Pulmonary artery endothelial cell (primary cell): ENCODE measurements at regions not wholly inside any gene's neighbourhood (a gene's known extent, or its start where the extent isn't known, plus 50 kb on each side); places are given as distances from the start of the nearest gene placed in this dataset.

Source experiments
- DNase-seq: peaks from one replicate; pipeline ENCODE4 v3.0.0-alpha.2; 2011; ENCODE audit warnings: low read depth, low spot score

DNA sequence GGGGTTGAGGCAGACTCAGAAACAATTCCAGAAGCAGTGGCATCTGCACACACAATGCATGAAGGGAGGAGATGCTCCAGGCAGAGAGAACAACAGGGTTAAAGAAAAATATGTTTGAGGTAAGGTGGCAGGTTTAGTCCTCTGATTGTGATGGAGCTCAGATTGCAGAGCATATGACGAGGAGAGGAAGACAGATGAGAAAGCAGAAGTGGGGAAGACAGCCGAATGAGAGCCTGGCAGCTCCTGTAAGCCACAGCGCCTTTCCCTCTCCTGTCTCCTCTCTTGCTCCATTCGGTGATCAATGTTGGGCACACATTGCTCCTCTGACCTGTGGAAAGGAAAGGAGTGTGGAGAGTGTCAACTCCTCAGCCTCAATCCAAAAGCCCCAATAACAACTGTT, 372.2 kb downstream of the GXYLT1 start:
- DNase-seq, result no peak

DNA sequence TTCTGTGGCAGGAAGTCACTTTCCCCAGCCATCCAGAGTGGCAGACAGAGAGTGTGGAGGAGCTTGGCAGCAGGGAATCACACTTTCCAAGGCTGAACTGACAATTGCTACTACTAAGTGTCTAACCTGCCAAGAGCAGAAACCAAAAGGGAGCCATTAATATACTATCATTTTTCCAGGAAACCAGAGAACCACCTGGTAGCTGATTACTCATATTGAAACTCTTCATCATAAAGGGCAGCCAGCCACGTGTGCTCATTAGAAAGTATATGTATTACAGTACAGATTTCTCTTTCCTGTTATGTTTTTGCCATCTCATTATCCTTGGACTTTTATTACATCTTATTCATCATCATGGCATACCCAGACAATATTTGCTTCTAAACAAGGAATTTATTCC, 374.9 kb downstream of the GXYLT1 start:
- DNase-seq, result no peak

DNA sequence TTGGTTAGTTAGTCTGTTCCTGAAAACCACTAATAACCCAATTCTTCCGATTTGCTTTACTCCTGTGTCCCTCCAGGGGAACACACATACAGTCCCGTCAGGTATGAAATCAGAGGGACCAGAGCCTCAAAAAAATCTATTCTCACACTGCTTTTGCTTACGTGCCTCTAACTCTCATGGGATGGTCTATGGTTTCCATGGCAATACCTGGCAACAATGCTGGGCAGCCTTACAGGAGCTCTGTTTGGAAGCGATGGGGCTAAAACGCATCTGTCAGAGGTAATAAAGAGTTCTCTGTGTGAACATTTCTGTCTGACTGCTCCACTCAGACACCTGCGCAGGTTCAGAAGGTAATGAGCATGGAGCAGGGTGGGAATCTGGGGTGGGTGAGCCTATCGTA, 376.2 kb downstream of the GXYLT1 start:
- DNase-seq, result no peak

DNA sequence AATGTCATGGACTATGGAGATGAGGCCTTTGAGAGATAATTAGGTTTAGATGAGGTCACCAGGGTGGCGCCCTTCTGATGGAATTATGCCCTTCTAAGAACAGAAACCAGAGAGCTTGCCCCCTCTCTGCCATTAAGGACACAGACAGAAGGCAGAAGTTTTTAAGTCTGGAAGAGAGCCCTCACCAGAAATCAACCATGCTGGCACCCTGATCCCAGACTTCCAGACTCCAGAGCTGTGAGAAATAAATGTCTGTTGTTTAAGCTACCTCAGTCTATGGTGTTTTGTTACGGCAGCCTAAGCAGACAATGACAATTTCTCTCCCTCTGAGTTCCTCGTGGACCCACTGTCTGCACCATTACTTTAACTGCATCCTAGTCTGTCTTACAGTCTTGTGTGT, 382.0 kb downstream of the GXYLT1 start:
- DNase-seq, result no peak

DNA sequence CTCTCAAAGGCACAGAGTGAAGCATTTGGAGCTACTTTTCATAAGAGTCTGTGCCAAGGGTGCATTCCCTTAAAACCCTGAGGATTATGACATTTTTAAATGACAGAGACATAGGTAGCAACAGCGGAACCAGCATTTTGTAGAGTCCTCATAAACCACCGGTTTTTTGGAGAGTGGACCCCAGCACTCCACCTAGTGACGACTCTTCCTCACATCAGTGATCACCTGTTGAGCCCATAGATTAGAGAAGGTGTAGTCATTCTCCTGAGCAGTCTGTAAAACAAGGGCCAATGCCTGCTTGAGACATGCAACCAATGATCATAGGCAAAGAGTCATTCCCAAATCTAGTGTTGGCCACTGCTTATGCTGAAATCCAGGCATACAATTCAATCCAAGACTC, 399.1 kb downstream of the GXYLT1 start:
- DNase-seq, result no peak

DNA sequence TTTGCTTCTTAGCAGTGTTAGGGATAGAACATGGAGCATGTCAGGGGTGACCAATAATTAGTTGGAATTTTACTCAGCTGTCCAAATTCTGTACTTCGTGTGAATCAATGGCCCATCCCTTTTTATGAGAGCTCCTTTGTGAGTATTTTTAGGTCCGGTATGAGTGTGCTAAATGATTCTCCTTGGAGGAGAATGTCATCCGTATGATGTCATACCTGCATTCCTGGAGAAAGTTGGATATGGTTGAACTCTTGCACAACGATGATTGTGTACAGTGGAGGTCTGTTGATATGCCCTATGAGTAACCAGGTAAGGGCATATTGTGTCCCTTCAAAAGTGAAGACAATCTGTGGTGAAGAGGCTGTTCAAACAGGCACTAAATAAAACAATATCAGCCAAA, 400.8 kb downstream of the GXYLT1 start:
- no peak for DNase-seq

DNA sequence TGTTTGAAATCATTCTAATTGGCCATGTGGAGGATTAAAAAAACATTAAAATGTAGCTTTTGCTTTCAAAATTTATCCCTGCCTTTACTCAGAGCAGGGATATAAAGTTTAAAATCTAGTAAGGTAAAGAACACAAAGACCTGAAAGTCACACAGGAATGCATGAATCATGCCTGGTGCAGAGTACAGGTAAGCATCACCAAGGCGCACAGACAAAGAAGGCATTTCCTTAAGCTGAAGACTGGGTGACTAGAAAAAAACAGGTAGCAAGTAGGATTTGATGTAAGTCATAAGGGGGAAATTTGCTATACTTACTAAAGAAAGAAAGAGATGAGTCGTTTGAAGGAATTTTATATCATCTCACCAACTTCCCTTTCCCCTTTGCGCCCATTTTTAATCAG, 405.6 kb downstream of the GXYLT1 start:
- DNase-seq, result no peak

DNA sequence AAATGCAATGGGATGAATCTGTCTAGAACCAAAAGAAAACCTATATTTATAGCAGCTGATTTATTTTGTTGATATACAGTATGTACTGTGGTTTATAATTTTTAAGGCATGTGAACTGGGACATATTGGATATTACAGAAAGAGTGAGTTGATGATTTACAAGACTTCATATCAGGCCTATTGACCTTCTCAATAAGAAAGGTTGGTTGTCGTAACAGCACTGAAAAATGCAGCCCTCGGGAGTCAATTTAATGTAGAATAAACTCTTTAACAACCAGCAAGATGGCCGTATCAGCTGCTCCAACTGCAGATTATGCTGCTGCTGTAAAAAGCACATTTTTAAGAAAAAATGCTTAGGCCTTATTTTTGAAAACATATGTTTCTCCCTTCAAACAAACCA, 407.3 kb downstream of the GXYLT1 start:
- no peak for DNase-seq

DNA sequence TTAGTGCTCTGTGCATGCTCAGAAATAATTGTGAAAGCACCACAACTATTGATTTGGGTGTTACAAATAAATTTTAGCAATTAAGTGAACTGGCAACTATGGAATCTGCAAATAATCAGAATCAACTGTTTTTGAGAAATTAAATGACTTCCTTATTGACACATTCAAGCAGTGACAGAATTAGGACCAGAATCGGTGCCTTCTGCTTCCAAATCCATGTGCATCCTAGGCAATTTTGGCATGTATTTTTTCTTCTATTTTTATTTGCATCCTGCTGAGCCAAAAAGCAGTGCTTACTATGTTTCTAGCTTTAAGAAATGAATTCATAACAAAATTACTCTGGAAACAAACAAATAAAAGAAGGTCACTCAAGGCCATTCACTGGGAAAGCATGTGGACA, 408.2 kb downstream of the GXYLT1 start:
- DNase-seq, result no peak

DNA sequence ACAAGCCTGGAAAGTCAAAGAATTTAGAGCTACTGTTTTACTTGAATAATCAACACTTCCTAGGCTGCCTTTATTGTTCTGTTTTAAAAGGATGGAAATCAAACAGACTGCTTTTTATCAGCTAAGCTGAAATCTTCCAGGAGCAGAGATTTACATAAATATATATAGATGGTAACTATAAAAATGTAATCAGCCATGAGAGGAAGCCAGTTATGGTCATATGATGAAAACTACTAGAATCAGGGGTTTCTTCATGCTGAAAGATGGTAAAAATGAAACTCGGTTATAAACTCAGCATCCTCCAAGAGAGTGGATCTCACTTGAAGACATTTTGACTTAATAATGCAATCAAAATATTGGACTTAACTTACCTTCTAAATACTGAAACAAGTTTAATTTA, 413.0 kb downstream of the GXYLT1 start:
- no peak for DNase-seq

DNA sequence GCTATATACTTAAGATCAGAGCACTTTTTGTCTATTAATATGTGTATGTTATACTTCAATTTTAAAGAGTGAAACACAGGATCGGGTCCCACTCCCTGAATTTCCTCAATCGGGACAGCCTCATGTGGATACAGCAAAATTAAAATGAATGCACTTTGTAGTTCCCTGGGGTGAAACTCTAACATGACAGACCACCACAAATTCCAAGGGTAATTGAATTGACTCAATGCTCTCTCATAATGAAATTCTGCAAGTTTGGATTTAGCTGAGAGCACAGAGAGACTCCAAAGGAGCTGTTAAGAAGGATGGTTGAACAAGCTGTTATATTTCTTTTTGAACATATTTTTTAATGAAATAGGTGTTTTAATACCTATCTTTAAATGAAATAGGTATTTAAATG, 413.6 kb downstream of the GXYLT1 start:
- DNase-seq, result no peak

DNA sequence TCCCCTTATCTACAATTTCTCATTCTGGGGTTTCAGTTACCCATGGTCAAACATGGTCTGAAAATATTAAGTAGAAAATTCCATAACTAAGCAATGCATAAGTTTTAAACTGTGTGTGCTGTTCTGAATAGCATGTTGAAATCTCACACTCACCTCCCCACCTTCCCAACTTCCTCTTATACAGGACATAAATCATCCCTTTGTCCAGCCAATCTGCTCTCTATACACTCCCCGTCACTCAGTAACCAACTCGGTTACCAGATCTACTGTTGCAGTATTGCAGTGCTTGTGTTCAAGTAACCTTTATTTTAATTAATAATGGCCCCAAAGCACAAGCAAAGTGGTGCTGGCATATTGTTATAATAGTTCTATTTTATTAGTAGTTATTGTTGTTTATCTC, 420.5 kb downstream of the GXYLT1 start:
- no peak for DNase-seq

DNA sequence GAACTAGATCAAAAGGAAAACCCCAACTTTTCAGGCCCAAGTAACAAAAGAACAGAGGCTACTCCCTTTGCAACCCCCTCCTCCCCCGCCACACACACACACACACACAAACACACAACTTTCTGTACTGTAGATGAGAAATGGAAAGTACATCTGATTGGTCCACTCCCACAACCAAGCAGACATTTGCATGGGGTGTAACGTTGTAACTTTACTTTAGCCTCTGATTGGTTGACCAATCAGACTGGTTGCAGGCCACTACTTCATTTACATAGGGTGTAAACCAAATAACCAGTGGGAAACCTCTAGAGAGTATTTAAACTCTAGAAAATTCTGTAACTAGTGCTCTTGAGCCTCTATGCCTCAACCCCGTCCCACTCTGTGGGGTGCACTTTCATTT, 425.5 kb downstream of the GXYLT1 start:
- DNase-seq, result no peak

DNA sequence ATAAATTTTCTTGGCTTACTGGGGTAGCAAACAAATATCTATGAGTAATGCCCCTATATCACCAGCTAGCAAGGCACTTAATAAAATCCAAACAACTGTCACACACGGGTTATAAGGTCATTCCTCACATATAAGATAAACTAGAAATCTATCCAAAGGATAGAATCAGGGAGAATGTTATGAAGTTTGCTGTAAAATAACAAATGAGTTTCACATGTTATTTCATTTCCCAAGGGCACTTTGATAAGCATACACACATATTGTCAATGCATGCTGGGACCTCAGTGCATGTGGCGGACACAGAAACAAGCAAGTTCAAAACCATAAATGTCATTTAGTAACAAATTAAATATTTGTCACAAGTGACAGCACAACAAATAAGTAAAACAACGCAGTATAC, 429.4 kb downstream of the GXYLT1 start:
- no peak for DNase-seq

DNA sequence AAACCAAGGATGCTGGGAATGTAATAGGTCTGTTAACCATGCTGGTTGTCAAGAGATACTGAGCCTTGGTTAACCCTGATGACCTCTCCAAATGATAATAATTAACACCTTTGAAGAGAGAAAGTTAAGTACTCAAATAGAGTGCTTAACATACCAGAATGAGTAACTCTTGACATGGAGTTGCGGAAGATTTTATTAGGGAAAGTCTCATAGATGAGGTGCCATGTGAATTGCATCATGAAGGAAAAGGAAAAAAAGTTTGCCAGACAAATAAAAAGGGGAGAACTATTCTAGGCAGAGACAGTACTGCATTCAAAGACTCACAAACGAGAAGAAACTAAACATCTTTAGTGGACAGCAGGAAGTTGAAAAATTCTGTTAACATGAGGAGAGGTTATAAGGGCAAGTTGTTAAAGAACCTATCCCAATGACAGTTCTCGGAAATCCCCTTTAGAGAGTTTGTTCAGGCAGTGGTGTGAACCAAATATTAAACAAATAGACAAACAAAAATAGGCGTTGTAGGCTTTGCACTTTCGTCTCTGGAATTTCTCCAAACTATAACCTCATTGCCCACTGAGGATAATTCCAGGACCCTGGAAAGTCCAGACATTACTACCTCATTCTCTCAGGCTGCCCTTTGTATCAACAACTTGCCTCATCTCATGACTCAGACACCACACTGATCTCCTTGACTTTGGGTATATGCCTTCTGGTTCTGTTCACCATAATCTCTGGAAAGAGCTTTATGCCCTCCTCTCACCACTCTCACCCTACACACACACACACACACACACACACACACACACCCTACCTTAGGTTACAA, 435.0 kb downstream of the GXYLT1 start:
- no peak for DNase-seq

DNA sequence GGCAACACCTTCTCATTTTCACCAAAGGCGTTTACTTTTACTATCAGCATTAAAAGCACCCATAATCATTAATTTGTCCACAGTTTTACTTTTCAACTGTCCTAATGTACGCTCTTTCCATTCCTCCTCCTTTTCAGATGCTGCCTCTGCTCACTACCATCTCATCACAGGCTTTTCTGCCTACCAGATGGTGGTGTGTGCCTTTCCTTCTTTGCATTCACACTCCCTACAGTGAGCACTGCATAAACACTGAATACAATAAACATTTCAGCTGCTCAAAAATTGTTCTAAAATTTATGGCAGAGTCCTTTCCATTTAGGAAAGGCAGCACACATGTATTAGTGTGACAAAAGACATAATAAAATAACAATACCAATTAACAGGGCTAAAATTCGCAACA, 435.7 kb downstream of the GXYLT1 start:
- no peak for DNase-seq

DNA sequence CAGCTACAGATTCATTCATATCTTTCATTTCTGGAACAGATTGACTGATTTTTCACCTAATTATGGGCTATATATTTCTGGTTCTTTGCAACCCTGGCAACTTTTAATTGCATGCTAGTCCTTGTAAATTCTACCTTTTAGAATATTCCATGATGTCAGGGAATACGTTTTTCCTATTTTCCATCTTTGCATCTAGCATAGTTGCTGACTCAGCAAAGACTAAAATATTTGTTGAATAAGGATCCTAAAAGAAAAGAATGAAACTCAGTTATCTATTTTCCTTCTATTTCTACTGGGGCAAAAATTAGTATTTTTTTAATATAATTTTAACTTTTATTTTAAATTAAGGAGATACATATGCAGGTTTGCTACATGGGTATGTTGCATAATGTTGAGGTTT, 438.3 kb downstream of the GXYLT1 start:
- DNase-seq, result no peak

DNA sequence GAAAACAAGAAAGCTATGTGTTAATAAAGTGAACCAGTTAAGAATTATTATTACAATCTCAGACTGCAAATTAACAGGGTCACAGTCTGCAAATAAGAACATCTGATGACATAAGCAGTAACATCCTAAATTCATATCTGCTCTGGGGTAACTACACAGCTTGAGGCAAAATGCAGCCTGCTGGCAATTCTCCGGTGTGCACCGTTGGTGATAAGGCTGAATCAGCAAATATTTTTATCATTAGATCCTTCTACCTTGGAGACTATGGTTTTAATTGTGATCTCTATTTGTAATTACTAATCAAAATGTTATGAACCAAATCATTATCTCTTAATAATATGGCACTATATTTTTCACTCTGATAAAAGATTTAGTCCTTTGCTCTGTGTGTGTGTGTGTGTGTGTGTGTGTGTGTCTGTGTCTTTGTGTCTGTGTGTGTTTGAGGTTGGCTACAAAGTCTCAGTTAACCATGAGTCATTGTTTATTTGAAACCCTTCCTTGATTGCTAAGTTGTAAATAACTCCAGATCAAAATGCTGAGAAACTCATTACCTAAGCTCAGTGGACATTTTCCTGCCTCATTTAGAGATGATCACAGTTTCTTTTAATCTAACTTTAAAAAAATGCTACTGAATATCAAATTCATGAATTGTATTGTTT, 442.6 kb downstream of the GXYLT1 start:
- no peak for DNase-seq

DNA sequence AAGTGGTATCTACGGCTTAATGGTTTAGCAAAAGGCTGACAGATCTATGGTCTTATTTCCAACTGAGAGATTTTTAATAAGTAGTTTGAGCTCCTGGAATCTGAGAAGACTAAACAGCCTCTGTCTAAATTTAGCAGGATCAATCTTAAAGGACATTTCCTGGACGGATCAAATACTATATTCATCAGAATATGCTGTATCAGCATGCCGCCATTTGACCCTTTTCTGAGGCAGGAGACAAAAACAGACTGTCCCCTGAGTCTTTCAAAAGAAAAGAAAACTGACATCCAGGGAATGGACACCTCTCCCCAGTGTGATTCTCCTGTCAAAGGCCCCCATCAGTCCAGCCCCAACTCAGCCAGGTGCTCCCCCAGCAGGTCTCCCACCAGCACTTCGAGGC, 443.7 kb downstream of the GXYLT1 start:
- no peak for DNase-seq

DNA sequence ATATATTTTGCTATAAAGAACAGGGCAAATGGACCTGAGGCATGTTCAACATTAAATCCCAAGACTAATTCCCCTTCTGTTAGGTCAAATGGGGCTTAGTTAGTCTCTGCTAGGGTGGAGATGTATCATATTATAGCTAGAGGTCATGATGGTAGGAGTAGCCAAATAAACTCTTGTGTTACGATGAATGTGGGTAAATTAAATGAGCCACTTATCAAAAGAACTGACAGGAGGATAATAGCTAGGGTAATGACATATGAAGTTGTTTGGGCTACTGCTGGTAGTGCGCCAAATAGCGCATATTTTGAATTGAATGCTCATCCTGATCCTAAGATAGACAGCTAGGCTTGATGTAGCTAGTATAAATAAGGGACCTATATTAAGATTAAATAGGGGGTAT, 445.0 kb downstream of the GXYLT1 start:
- DNase-seq, result no peak

DNA sequence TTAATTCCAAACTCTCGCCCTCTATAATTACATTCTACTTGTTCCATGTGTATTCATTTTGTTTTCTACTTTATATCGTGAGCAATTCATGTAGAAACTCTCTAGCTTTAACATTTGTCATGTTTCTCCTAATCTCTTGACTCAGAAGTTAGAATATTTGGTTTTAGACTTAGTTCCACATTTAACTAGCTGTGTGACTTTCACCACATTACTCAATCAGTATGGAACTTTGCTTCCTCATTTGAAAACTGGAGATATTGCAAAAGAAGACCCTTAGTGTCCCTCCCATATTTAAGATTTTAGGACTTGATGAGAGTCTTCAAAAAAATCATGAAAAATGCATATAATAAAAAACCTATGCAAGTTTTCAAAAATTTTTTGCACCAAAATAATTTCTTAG, 447.5 kb downstream of the GXYLT1 start:
- DNase-seq, result no peak

DNA sequence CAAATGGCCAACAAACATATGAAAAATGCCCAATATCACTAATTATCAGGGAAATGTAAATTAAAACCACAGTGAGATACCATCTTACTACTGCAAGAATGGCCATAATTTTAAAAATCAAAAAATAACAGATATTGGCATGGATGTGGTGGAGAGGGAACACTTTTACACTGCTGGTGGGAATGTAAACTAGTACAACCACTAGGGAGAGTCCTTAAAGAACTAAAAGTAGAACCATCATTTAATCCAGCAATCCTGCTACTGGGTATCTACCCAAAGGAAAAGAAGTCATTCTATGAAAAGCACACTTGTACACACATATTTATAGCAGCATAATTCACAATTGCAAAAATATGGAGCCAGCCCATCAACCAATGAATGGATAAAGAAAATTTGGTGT, 459.7 kb downstream of the GXYLT1 start:
- no peak for DNase-seq

DNA sequence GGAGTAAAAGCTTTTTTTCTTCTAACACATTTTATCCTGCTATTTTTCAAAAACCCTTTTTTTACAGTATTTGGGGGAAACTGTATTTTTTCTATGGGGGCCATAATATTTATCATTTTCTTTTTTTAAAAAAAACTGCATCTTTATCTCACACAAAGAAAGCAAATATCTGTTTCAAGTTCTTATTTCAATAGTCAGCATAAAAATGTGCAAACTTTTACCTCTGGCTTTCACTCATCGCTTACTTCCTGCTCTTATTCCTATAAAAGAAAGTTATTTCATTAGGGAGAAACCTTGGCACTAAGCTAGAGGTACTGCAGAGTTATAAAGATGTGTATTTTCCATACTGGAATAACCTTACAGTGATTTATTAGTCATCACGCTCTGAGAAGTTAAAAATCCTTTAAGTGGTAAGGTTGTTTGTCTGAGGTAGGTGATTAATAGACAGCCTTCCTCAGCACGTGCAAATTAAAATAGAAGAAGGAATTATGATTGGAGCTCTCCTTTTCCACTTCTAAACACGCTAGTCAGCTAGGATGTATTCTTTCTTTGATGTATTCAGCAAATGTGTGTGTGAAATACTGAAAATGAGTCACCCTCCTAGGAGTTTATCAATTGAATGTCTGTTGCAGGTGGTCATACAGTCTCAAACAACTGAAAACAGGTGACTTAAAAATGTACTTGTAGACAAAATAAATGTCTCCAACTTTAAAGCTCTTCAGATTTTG, 461.0 kb downstream of the GXYLT1 start:
- DNase-seq, result no peak
